ENCODE measurements at regions not wholly inside any gene's neighbourhood (a gene's known extent, or its start where the extent isn't known, plus 50 kb on each side); places are given as distances from the start of the nearest gene placed in this dataset.

DNA sequence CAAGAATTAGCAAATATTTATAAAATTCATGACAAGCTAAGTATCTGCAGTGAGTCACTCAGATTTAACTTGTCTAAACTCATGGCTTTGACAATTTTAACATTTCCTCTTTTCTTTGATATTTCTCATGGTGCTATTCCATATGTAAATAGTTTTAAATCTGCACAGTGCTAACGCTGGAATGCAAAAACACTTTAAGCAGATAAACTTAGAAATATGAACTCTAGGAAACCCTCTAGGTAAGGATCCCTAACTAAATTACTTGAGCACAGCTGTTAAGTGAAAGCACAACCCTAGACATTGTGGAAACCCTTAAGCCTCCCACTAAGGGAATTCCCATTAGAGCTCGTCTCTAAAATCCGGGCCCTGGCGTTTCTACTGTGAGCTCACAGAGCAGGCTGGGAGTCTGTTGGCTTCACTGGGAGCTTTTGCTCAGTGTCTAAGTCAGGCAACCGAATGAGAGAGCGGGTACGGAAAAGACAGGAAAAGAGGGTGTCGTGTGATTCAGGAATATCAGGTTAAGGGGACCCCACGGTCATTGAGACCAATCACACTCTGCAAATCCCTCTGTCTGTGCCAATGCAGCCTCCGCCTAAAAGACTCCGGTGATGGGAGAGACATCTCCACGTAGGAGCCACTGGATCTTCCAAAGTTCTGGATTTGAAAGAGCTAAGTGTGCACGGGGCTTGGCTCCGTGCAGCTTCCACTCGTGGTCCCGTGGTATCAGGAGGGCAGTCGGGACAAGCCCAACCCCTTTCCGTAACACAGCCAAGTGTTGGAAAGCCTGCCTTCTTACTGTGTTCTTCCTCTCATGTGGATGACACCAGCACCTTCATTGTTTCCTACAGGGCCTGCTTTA, 112.3 kb upstream of the RPS6KA2 start (continued):
- TF ChIP-seq, protein P1, sequence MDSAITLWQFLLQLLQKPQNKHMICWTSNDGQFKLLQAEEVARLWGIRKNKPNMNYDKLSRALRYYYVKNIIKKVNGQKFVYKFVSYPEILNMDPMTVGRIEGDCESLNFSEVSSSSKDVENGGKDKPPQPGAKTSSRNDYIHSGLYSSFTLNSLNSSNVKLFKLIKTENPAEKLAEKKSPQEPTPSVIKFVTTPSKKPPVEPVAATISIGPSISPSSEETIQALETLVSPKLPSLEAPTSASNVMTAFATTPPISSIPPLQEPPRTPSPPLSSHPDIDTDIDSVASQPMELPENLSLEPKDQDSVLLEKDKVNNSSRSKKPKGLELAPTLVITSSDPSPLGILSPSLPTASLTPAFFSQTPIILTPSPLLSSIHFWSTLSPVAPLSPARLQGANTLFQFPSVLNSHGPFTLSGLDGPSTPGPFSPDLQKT (CRISPR knock-in tag; IDR thresholded peaks at IDR 0.05; ENCODE audit: borderline replicate concordance), result no peak
- TF ChIP-seq YEATS4 (CRISPR knock-in tag; IDR thresholded peaks at IDR 0.05; ENCODE audit: borderline replicate concordance), result no peak

DNA sequence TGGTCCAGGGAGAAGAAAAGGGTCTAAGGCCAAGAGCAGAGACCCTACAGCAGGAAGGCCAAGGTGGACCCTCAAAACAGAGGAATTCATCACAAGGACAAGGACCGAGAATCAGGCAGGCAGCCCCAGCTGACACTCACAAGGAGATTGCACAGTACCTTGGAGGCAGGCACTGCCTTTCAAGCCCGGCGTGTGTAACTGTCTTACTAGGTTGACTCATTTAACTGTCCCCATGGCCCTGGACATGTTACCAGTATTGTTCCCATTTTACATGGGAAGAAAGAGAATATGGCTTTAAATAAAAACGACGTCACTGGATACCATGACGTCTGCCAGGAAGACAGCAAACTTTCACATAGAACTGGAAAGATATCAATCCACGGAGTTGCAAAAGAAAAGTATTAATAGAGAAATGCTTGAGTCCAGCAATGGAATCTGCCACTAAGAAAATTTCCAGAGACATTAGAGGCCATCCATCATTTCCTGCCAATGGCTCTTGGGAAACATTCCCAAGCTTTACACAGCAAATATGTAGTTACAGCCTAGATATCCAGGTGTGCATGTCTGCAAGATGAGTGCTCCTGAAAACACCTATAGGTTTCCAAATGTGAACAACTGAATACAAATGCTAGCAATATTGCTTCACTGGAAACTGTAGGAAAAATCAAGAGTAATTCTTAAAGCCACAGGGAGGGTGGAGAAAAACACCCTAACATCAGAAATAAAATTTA, 111.5 kb upstream of the RPS6KA2 start:
- Histone ChIP-seq H3K9me3 (ENCODE audit: low read length) (no peaks in the 10 kb centered on the region), H3K27ac (ENCODE audit: extremely low read length, insufficient read depth, low read length) (no peak overlapping the region), H3K36me3 (replicated peaks in 1 of 2; ENCODE audit: control insufficient read depth in 1 of 2, insufficient read depth in 2 of 2, low read length in 2 of 2) (no peaks in the 10 kb centered on the region), H3K79me2 (ENCODE audit: insufficient read depth, low read length) (no peaks in the 10 kb centered on the region), H3K27me3 (ENCODE audit: control insufficient read depth in 1 of 2, insufficient read depth in 2 of 2, low read length in 2 of 2) (peaks cover 2 to 50% of the 10 kb centered on the region in 2 experiments; a peak in 4 of 5 replicates), H2AFZ (ENCODE audit: low read length) (no peak overlapping the region), H4K20me1 (ENCODE audit: insufficient read depth, low read length) (no peaks in the 10 kb centered on the region), H3K9ac (ENCODE audit: insufficient read depth, low read depth, low read length) (no peak overlapping the region), H3K4me3 (replicated peaks in 1 of 3; ENCODE audit: insufficient read depth in 1 of 3, low read depth in 2 of 3, low read length in 3 of 3) (no peak overlapping the region), H3K4me1 (ENCODE audit: insufficient read depth, low read length) (no peaks in the 10 kb centered on the region), H3K4me2 (ENCODE audit: low read depth, low read length) (no peak overlapping the region)
- WGBS (ENCODE audit: low lambda C conversion rate), result 36% methylated on average over 7 of the region's 7 CpGs
- in situ Hi-C loops (cut with HindIII; ENCODE audit: extremely low pct_ligation_motif_present, low pct_unique_long_range_greater_than_20kb), result no loop called here
- no peak for DNase-seq (ENCODE audit: low spot score)
- ChIA-PET POLR2A (no interaction called here), CTCF (ENCODE audit: low intra/inter-chr PET ratio, low total read pairs) (no interaction called here)
- no peak for FAIRE-seq
- no peak for ATAC-seq
- TF ChIP-seq, protein P2, sequence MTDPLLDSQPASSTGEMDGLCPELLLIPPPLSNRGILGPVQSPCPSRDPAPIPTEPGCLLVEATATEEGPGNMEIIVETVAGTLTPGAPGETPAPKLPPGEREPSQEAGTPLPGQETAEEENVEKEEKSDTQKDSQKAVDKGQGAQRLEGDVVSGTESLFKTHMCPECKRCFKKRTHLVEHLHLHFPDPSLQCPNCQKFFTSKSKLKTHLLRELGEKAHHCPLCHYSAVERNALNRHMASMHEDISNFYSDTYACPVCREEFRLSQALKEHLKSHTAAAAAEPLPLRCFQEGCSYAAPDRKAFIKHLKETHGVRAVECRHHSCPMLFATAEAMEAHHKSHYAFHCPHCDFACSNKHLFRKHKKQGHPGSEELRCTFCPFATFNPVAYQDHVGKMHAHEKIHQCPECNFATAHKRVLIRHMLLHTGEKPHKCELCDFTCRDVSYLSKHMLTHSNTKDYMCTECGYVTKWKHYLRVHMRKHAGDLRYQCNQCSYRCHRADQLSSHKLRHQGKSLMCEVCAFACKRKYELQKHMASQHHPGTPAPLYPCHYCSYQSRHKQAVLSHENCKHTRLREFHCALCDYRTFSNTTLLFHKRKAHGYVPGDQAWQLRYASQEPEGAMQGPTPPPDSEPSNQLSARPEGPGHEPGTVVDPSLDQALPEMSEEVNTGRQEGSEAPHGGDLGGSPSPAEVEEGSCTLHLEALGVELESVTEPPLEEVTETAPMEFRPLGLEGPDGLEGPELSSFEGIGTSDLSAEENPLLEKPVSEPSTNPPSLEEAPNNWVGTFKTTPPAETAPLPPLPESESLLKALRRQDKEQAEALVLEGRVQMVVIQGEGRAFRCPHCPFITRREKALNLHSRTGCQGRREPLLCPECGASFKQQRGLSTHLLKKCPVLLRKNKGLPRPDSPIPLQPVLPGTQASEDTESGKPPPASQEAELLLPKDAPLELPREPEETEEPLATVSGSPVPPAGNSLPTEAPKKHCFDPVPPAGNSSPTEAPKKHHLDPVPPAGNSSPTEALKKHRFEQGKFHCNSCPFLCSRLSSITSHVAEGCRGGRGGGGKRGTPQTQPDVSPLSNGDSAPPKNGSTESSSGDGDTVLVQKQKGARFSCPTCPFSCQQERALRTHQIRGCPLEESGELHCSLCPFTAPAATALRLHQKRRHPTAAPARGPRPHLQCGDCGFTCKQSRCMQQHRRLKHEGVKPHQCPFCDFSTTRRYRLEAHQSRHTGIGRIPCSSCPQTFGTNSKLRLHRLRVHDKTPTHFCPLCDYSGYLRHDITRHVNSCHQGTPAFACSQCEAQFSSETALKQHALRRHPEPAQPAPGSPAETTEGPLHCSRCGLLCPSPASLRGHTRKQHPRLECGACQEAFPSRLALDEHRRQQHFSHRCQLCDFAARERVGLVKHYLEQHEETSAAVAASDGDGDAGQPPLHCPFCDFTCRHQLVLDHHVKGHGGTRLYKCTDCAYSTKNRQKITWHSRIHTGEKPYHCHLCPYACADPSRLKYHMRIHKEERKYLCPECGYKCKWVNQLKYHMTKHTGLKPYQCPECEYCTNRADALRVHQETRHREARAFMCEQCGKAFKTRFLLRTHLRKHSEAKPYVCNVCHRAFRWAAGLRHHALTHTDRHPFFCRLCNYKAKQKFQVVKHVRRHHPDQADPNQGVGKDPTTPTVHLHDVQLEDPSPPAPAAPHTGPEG (CRISPR knock-in tag; IDR thresholded peaks at IDR 0.05), result no peak
- TF ChIP-seq ZNF891 (CRISPR knock-in tag; IDR thresholded peaks at IDR 0.05), result no peak
- BruUV-seq (replicated peaks), result no TSS peak
- intact Hi-C loops (cut with micrococcal nuclease; ENCODE audit: unreplicated experiment), result no loop called here

Data from HepG2 (cell line).